Ishikawa (cell line): ENCODE measurements at regions not wholly inside any gene's neighbourhood (a gene's known extent, or its start where the extent isn't known, plus 50 kb on each side); places are given as distances from the start of the nearest gene placed in this dataset.

Experiments
- CEBPB ChIP-seq: IDR thresholded peaks from 2 replicates; pipeline ENCODE4 v1.6.1; 2012
- FOXM1 ChIP-seq: IDR thresholded peaks from 2 replicates; pipeline ENCODE4 v1.6.1; 2012; ENCODE audit warnings: low read depth, borderline replicate concordance
- NFIC ChIP-seq: IDR thresholded peaks from 2 replicates; pipeline ENCODE4 v1.6.1; 2012
- TCF12 ChIP-seq: IDR thresholded peaks from 2 replicates; pipeline ENCODE4 v1.6.1; 2012; ENCODE audit warnings: low read depth
- TF ChIP-seq, protein P1 (sequence below): IDR thresholded peaks from 2 replicates; pipeline ENCODE4 v1.6.1; 2012
- TF ChIP-seq, protein P2 (sequence below): IDR thresholded peaks from 2 replicates; pipeline ENCODE4 v1.6.1; 2012; ENCODE audit warnings: low read depth, mild to moderate bottlenecking

DNA sequence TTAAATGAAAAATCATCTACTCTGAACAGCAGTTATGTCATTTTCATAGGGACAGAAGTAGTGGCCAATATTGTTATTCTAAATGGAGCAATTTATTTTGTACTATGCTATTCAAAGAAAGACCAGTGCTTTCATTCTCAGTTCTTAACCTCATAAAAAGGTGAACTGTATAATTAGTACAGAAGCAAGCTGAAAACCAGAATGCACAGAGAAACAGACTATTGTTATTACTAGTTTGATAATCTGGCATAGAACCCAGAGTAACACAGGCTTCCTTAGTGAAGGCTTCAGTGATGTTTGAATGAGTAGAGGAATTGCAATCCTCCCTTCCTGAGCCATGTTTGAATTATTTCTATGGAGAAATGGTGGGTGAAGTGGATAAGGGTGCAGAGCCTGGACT, 131.6 kb upstream of the LRRC7 start:
- TF ChIP-seq, protein P1, sequence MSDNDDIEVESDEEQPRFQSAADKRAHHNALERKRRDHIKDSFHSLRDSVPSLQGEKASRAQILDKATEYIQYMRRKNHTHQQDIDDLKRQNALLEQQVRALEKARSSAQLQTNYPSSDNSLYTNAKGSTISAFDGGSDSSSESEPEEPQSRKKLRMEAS, result no peak
- TF ChIP-seq, protein P2, sequence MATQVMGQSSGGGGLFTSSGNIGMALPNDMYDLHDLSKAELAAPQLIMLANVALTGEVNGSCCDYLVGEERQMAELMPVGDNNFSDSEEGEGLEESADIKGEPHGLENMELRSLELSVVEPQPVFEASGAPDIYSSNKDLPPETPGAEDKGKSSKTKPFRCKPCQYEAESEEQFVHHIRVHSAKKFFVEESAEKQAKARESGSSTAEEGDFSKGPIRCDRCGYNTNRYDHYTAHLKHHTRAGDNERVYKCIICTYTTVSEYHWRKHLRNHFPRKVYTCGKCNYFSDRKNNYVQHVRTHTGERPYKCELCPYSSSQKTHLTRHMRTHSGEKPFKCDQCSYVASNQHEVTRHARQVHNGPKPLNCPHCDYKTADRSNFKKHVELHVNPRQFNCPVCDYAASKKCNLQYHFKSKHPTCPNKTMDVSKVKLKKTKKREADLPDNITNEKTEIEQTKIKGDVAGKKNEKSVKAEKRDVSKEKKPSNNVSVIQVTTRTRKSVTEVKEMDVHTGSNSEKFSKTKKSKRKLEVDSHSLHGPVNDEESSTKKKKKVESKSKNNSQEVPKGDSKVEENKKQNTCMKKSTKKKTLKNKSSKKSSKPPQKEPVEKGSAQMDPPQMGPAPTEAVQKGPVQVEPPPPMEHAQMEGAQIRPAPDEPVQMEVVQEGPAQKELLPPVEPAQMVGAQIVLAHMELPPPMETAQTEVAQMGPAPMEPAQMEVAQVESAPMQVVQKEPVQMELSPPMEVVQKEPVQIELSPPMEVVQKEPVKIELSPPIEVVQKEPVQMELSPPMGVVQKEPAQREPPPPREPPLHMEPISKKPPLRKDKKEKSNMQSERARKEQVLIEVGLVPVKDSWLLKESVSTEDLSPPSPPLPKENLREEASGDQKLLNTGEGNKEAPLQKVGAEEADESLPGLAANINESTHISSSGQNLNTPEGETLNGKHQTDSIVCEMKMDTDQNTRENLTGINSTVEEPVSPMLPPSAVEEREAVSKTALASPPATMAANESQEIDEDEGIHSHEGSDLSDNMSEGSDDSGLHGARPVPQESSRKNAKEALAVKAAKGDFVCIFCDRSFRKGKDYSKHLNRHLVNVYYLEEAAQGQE, result no peak
- TF ChIP-seq NFIC, result no peak
- TF ChIP-seq FOXM1, result no peak
- TF ChIP-seq CEBPB, result no peak
- TF ChIP-seq TCF12, result no peak
